ENCODE measurements at regions not wholly inside any gene's neighbourhood (a gene's known extent, or its start where the extent isn't known, plus 50 kb on each side); places are given as distances from the start of the nearest gene placed in this dataset.

DNA sequence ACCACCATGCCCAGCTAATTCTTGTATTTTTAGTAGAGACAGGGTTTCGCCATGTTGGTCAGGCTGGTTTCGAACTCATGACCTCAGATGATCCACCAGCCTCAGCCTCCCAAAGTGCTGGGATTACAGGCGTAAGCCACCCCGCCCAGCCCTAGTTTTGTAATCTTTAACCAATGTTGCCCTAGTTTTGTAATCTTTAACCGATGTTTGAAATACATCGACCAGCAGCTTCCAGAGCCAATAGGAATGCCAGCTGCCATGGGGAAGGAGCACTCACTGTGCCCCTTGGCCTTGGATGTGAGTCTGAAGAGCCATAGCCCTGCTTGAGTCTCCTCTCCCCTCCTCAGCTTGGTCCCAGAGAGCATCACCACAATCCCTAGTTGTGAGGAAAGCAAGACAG, 209.3 kb upstream of the RGS6 start:
- H4K20me1 ChIP-seq (ENCODE audit: insufficient read depth, low read length): 0 out of 2 replicates have a peak, but pooled peaks cover 2% of the 10 kb centered on the region
- TF ChIP-seq, protein P1, sequence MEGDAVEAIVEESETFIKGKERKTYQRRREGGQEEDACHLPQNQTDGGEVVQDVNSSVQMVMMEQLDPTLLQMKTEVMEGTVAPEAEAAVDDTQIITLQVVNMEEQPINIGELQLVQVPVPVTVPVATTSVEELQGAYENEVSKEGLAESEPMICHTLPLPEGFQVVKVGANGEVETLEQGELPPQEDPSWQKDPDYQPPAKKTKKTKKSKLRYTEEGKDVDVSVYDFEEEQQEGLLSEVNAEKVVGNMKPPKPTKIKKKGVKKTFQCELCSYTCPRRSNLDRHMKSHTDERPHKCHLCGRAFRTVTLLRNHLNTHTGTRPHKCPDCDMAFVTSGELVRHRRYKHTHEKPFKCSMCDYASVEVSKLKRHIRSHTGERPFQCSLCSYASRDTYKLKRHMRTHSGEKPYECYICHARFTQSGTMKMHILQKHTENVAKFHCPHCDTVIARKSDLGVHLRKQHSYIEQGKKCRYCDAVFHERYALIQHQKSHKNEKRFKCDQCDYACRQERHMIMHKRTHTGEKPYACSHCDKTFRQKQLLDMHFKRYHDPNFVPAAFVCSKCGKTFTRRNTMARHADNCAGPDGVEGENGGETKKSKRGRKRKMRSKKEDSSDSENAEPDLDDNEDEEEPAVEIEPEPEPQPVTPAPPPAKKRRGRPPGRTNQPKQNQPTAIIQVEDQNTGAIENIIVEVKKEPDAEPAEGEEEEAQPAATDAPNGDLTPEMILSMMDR (IDR thresholded peaks at IDR 0.05; ENCODE audit: borderline replicate concordance, extremely low read depth, low read length, poor library complexity, severe bottlenecking): no peak
- no peak for TF ChIP-seq EZH2 (IDR thresholded peaks at IDR 0.05; ENCODE audit: borderline replicate concordance, low read depth, low read length, severe bottlenecking)
- DNase-seq (no peak), ATAC-seq (ENCODE audit: insufficient read depth, low read depth) (no peak)
- no peaks in the 10 kb centered on the region for H3K9me3 ChIP-seq (ENCODE audit: insufficient read depth, low read length, severe bottlenecking)
- H3K4me3 ChIP-seq (ENCODE audit: low read depth in 1 of 2, low read length in 2 of 2): no peak overlapping the region
- H3K27me3 ChIP-seq (ENCODE audit: insufficient read depth, low read length, poor library complexity): no peaks in the 10 kb centered on the region
- H3K4me2 ChIP-seq (ENCODE audit: insufficient read depth, low read length): no peak overlapping the region
- peaks cover 67% of the 10 kb centered on the region for H3K36me3 ChIP-seq (ENCODE audit: insufficient read depth, low read length)
- H3K9ac ChIP-seq (ENCODE audit: low read depth, low read length): no peak overlapping the region
- H3K79me2 ChIP-seq (ENCODE audit: insufficient read depth, low read length): no peaks in the 10 kb centered on the region
- H3K4me1 ChIP-seq (ENCODE audit: insufficient read depth, low read length): no peaks in the 10 kb centered on the region
- H3K27ac ChIP-seq (ENCODE audit: low read length): no peak overlapping the region
- no peak overlapping the region for H2AFZ ChIP-seq (ENCODE audit: low read depth, low read length)

DNA sequence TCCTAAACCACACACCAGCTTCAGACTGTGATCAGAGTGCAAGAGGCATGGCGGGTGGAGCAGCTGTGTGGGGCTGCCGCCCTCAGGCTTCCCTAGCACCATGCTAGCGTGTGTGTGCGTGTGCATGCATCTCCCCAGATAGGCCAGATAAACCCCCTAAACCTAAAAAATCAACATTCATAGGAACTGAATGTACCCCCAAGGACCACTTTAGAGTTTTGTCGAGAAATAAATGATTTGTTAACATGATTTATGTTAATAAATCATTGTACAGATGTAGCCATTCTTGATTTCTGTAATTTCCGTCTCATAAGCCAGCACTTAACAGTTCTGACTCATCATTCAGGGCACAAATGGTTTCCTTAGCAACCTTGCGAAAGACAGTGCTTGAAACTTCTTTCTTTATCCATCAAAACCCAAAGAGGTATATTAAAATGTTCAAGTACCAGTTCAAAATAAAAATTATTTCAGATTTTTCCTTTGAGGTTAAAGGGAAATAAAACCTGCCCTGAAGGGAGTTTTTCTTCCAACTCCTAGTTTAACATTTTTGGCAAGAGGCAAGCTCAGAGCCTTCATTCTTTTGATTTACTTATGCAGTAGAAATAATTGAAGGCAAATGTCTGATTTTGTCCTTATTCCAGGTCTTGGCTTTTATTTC, 206.2 kb upstream of the RGS6 start:
- Histone ChIP-seq H3K4me3 (ENCODE audit: low read depth in 1 of 2, low read length in 2 of 2) (no peak overlapping the region), H3K4me1 (ENCODE audit: insufficient read depth, low read length) (no peaks in the 10 kb centered on the region), H3K9ac (ENCODE audit: low read depth, low read length) (no peak overlapping the region), H3K9me3 (ENCODE audit: insufficient read depth, low read length, severe bottlenecking) (no peaks in the 10 kb centered on the region), H3K27ac (ENCODE audit: low read length) (no peak overlapping the region), H2AFZ (ENCODE audit: low read depth, low read length) (no peak overlapping the region), H4K20me1 (ENCODE audit: insufficient read depth, low read length) (0 out of 2 replicates have a peak, but pooled peaks cover 2% of the 10 kb centered on the region), H3K4me2 (ENCODE audit: insufficient read depth, low read length) (no peak overlapping the region), H3K36me3 (ENCODE audit: insufficient read depth, low read length) (peaks cover 81% of the 10 kb centered on the region), H3K27me3 (ENCODE audit: insufficient read depth, low read length, poor library complexity) (no peaks in the 10 kb centered on the region), H3K79me2 (ENCODE audit: insufficient read depth, low read length) (no peaks in the 10 kb centered on the region)
- no peak for ATAC-seq (ENCODE audit: insufficient read depth, low read depth)
- TF ChIP-seq EZH2 (IDR thresholded peaks at IDR 0.05; ENCODE audit: borderline replicate concordance, low read depth, low read length, severe bottlenecking): no peak
- no peak for DNase-seq

DNA sequence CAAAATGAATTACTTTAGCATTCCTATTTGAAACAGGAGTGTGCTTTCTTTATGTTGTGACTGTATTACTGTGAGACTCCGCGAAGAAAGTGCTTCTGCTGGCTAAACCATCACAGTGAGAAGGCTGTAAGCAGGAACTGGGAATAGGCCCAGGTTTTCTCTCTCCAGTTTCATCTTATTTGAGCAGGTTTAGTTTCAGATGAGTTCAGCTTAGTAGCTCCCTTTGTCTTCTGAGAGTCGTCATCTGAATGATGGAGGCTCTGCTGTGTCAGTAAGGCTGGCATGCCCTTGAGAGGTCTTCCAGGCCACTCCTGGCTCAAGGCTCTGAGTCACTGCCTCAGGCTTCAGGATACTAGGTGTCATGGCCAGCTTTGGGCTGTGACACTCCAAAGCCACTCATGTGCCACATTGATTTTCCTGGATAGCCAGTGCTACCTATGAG, 205.6 kb upstream of the RGS6 start:
- DNase-seq (no peak), ATAC-seq (ENCODE audit: insufficient read depth, low read depth) (no peak)
- Histone ChIP-seq H3K4me1 (ENCODE audit: insufficient read depth, low read length) (no peaks in the 10 kb centered on the region), H3K27ac (ENCODE audit: low read length) (no peak overlapping the region), H3K36me3 (ENCODE audit: insufficient read depth, low read length) (peaks cover 81% of the 10 kb centered on the region), H3K79me2 (ENCODE audit: insufficient read depth, low read length) (no peaks in the 10 kb centered on the region), H3K9me3 (ENCODE audit: insufficient read depth, low read length, severe bottlenecking) (no peaks in the 10 kb centered on the region), H3K4me2 (ENCODE audit: insufficient read depth, low read length) (no peak overlapping the region), H3K9ac (ENCODE audit: low read depth, low read length) (no peak overlapping the region), H2AFZ (ENCODE audit: low read depth, low read length) (no peak overlapping the region), H4K20me1 (ENCODE audit: insufficient read depth, low read length) (no peaks in the 10 kb centered on the region), H3K27me3 (ENCODE audit: insufficient read depth, low read length, poor library complexity) (no peaks in the 10 kb centered on the region), H3K4me3 (ENCODE audit: low read depth in 1 of 2, low read length in 2 of 2) (no peak overlapping the region)
- TF ChIP-seq EZH2 (IDR thresholded peaks at IDR 0.05; ENCODE audit: borderline replicate concordance, low read depth, low read length, severe bottlenecking): no peak
- TF ChIP-seq, protein P1 (IDR thresholded peaks at IDR 0.05; ENCODE audit: borderline replicate concordance, extremely low read depth, low read length, poor library complexity, severe bottlenecking): no peak

DNA sequence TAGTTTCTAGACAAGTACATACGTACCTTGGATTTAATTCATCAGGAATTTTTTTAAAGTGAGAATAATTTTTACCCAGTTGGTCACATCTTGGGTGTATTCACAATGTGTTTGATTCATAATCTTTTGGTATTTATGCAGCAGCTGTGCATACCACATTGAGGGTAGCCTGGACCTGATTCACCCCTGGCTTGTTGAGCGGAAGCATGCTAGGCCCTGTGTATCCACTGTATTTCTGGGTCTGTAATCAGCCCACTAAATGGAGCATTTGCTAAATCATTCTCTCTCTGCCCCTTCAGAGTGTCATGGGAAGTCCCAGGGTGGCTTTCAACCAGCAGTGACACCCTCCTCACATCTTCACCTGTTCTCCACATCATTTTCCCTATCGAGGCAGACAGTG, 203.8 kb upstream of the RGS6 start:
- Histone ChIP-seq H3K4me3 (ENCODE audit: low read depth in 1 of 2, low read length in 2 of 2) (no peak overlapping the region), H2AFZ (ENCODE audit: low read depth, low read length) (no peak overlapping the region), H3K9me3 (ENCODE audit: insufficient read depth, low read length, severe bottlenecking) (no peaks in the 10 kb centered on the region), H4K20me1 (ENCODE audit: insufficient read depth, low read length) (no peaks in the 10 kb centered on the region), H3K79me2 (ENCODE audit: insufficient read depth, low read length) (no peaks in the 10 kb centered on the region), H3K36me3 (ENCODE audit: insufficient read depth, low read length) (peaks cover 88% of the 10 kb centered on the region), H3K4me2 (ENCODE audit: insufficient read depth, low read length) (no peak overlapping the region), H3K9ac (ENCODE audit: low read depth, low read length) (no peak overlapping the region), H3K27me3 (ENCODE audit: insufficient read depth, low read length, poor library complexity) (no peaks in the 10 kb centered on the region), H3K4me1 (ENCODE audit: insufficient read depth, low read length) (no peaks in the 10 kb centered on the region), H3K27ac (ENCODE audit: low read length) (no peak overlapping the region)
- DNase-seq (no peak), ATAC-seq (ENCODE audit: insufficient read depth, low read depth) (no peak)
- TF ChIP-seq, protein P1 (IDR thresholded peaks at IDR 0.05; ENCODE audit: borderline replicate concordance, extremely low read depth, low read length, poor library complexity, severe bottlenecking): no peak
- TF ChIP-seq EZH2 (IDR thresholded peaks at IDR 0.05; ENCODE audit: borderline replicate concordance, low read depth, low read length, severe bottlenecking): no peak

All from DND-41 (cell line).